ENCODE measurements at regions not wholly inside any gene's neighbourhood (a gene's known extent, or its start where the extent isn't known, plus 50 kb on each side); places are given as distances from the start of the nearest gene placed in this dataset.

DNA sequence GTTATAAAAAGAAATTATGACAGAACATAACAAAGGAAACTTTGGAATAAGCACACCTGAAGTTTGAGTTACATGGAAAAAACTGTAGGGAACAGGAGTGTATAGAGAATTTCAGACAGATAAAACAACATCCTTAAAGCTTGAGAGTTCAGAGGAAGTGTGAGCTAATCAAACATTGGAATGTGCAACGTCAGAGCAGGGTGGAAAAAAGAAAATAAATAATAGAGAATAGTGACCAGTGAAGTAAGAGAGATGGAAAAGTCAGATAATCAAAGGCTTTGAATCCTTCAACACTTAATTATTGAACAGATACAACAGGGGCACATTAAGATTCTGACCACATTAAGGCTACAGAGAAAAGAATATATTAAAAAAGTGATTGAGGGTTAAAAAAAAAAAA, 128.5 kb upstream of the CDH10 start:
- TF ChIP-seq, protein P1, sequence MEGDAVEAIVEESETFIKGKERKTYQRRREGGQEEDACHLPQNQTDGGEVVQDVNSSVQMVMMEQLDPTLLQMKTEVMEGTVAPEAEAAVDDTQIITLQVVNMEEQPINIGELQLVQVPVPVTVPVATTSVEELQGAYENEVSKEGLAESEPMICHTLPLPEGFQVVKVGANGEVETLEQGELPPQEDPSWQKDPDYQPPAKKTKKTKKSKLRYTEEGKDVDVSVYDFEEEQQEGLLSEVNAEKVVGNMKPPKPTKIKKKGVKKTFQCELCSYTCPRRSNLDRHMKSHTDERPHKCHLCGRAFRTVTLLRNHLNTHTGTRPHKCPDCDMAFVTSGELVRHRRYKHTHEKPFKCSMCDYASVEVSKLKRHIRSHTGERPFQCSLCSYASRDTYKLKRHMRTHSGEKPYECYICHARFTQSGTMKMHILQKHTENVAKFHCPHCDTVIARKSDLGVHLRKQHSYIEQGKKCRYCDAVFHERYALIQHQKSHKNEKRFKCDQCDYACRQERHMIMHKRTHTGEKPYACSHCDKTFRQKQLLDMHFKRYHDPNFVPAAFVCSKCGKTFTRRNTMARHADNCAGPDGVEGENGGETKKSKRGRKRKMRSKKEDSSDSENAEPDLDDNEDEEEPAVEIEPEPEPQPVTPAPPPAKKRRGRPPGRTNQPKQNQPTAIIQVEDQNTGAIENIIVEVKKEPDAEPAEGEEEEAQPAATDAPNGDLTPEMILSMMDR (IDR thresholded peaks at IDR 0.05), result no peak
- TF ChIP-seq RAD21 (conservative IDR thresholded peaks at IDR 0.05 in 1 of 2, IDR thresholded peaks at IDR 0.05 in 1 of 2) (no peak), RCOR1 (IDR thresholded peaks at IDR 0.05; ENCODE audit: low read depth, low read length) (no peak), POLR2A (IDR thresholded peaks at IDR 0.05; ENCODE audit: low read length) (no peak), RFX5 (IDR thresholded peaks at IDR 0.05) (no peak), EP300 (IDR thresholded peaks at IDR 0.05) (no peak), GATA3 (IDR thresholded peaks at IDR 0.05; ENCODE audit: borderline replicate concordance) (no peak), MAX (IDR thresholded peaks at IDR 0.05) (no peak), NR3C1 (IDR thresholded peaks at IDR 0.05) (no peak)
